ENCODE measurements at regions not wholly inside any gene's neighbourhood (a gene's known extent, or its start where the extent isn't known, plus 50 kb on each side); places are given as distances from the start of the nearest gene placed in this dataset.
"Not testable (repeated sequence)": the region's sequence is repeated elsewhere in the genome, so short reads cannot be mapped to it uniquely, and the experiment has no call there.

- DNase-seq (ENCODE audit: low read depth), result no peak
These were observed 114.0 kb upstream of the RAB4A start for GRCh38 chr1:229156872-229157271.

GRCh38 chr1:229157480-229157879 is 113.4 kb upstream of the RAB4A start:
- DNase-seq (ENCODE audit: low read depth), result no peak

- DNase-seq (ENCODE audit: low read depth), result no peak
These were observed 112.5 kb upstream of the RAB4A start for GRCh38 chr1:229158341-229158921.

GRCh38 chr1:229158927-229159326 is 112.0 kb upstream of the RAB4A start:
- no peak for DNase-seq (ENCODE audit: low read depth)

- DNase-seq (ENCODE audit: low read depth), result no peak
These were observed 111.0 kb upstream of the RAB4A start for GRCh38 chr1:229159668-229160544.

- no peak for DNase-seq (ENCODE audit: low read depth)
These were observed 109.2 kb upstream of the RAB4A start for GRCh38 chr1:229161740-229162139.

- no peak for DNase-seq (ENCODE audit: low read depth)
These were observed 107.9 kb upstream of the RAB4A start for GRCh38 chr1:229162825-229163515.

GRCh38 chr1:229164348-229164747 is 106.6 kb upstream of the RAB4A start:
- DNase-seq (ENCODE audit: low read depth), result no peak

GRCh38 chr1:229164836-229165735 is 105.8 kb upstream of the RAB4A start:
- DNase-seq (ENCODE audit: low read depth), result no peak

- DNase-seq (ENCODE audit: low read depth), result no peak
These were observed 103.6 kb upstream of the RAB4A start for GRCh38 chr1:229167318-229167717.

GRCh38 chr1:229169399-229169798 is 101.5 kb upstream of the RAB4A start:
- no peak for DNase-seq (ENCODE audit: low read depth)

- DNase-seq (ENCODE audit: low read depth), result no peak
These were observed 100.6 kb upstream of the RAB4A start for GRCh38 chr1:229170274-229170673.

GRCh38 chr1:229170778-229171505 is 100.0 kb upstream of the RAB4A start:
- no peak for DNase-seq (ENCODE audit: low read depth)

- DNase-seq (ENCODE audit: low read depth), result no peak
These were observed 99.0 kb upstream of the RAB4A start for GRCh38 chr1:229171934-229172333.

- not testable (repeated sequence) for DNase-seq (ENCODE audit: low read depth)
These were observed 97.1 kb upstream of the RAB4A start for GRCh38 chr1:229173491-229174476.

GRCh38 chr1:229175297-229175696 is 95.6 kb upstream of the RAB4A start:
- DNase-seq (ENCODE audit: low read depth), result not testable (repeated sequence)

GRCh38 chr1:229176457-229176856 is 94.5 kb upstream of the RAB4A start:
- DNase-seq (ENCODE audit: low read depth), result not testable (repeated sequence)

- no peak for DNase-seq (ENCODE audit: low read depth)
These were observed 90.8 kb upstream of the RAB4A start for GRCh38 chr1:229180161-229180560.

GRCh38 chr1:229181419-229181818 is 89.5 kb upstream of the RAB4A start:
- DNase-seq (ENCODE audit: low read depth), result no peak

GRCh38 chr1:229183588-229183987 is 87.3 kb upstream of the RAB4A start:
- DNase-seq (ENCODE audit: low read depth), result no peak

Measured in stimulated activated CD4-positive, alpha-beta T cell treated with anti-CD3 and anti-CD28 coated beads, Interleukin-2, amount 100 ng/mL, for 4 hours (primary cell).